Stimulated activated naive CD8-positive, alpha-beta T cell treated with anti-CD3 and anti-CD28 coated beads, Interleukin-15, Interleukin-2, amounts not matched to agents 100 U/mL and 50 U/mL, for 24 hours (primary cell): ENCODE measurements at regions not wholly inside any gene's neighbourhood (a gene's known extent, or its start where the extent isn't known, plus 50 kb on each side); places are given as distances from the start of the nearest gene placed in this dataset.
A peak's percentile ranks its signal among the peaks of the same experiment; 100 is the strongest.

Source experiments
- ATAC-seq: fragments of 150-1000 bp; cut with Tn5 transposase; one replicate; pipeline ENCODE4 v1.10.0; 2021
- DNase-seq: peaks from one replicate; pipeline ENCODE4 v3.0.0; 2021

DNA sequence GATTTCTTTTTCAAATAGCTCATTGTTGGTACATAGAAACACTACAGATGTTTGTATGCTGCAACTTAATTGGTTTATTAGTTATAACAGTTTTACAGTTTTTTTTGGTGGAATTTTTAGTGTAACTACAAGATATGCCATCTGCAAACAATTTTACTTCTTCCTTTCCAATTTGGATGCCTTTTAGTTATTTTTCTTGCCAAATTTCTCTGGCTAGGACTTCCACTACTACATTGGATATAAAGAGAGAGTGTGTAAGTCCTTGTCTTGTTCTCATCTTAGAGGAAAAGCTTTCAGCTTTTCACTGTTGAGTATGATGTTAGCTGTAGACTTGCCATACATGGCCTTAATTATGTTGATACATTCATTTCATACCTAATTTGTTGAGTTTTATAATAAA, 143.6 kb upstream of the EOMES start:
- ATAC-seq (no peak), DNase-seq (no peak)

DNA sequence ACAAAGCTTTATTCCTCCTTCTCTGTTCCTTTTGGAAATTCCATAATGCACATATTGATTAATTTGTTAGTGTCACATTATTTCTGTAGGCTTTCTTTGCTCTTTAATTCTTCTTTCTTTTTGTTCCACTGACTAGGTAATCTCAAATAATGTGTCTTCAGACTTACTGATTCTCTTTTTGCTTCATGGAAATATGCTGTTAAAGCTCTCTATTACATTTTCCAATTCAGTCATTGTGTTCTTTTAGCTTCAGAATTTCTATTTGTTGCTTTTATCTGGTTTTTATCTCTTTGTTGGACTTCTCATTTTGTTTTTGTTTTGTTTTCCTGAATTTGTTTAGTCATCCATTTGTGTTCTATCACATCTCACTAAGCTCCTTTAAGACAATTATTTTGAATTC, 147.0 kb upstream of the EOMES start:
- DNase-seq (no peak), ATAC-seq (no peak)

DNA sequence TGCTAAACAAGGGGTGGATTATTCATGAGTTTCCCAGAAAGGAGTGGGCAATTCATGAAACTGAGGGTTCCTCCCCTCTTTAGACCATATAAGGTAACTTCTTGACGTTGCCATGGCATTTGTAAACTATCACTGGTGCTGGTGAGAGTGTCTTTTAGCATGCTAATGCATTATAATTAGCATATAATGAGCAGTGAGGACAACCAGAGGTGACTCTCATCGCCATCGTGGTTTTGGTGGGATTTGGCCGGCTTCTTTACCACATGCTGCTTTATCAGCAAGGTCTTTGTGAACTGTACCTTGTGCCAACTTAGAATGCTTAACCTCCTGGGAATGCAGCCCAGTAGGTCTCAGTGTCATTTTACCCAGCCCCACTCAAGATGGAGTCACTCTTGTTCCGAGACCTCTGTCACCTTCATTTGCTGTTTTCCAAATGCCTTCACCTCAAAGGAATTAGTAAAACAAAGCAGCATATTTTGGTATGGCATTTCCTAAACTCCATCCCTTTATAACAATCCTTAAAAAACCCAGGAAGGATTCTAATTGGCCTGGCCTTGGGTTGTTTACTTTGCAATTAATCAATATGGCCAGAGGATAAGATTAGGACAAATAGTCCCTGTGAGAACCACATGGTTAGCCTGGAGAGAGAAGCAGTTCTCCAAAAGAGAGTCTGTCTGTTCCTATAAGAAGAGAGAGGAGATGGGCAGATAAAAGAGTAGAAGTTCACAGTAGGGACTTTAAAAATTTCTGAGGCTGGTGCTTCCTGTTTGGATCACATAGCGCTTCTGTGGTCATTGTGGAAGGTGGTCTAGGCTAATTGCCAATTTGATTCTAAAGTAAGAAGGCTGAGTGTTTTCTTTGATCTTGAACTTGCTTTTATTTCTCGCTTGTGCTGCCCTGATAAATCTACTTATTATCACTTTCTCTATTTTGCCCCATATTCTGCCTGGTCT, 155.2 kb upstream of the EOMES start:
- DNase-seq, result no peak
- ATAC-seq, result peak; percentile 25

DNA sequence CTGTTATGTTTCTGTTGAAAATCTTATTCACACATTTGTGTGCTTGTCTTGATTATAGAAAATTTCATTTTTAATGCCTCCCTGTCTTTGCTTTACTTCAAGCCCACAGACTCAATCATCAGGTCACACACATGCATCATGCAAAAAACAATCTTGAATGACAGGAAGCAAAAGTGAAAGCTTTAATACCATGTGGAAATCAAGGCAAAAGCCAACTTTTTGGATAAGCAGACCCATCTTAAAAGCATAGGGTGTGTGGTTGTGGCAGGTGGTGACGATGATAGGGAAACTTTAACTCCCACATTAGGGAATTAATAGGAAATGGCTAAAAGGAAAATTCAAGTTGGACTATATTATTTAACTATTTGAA, 155.9 kb upstream of the EOMES start:
- DNase-seq (no peak), ATAC-seq (no peak)

DNA sequence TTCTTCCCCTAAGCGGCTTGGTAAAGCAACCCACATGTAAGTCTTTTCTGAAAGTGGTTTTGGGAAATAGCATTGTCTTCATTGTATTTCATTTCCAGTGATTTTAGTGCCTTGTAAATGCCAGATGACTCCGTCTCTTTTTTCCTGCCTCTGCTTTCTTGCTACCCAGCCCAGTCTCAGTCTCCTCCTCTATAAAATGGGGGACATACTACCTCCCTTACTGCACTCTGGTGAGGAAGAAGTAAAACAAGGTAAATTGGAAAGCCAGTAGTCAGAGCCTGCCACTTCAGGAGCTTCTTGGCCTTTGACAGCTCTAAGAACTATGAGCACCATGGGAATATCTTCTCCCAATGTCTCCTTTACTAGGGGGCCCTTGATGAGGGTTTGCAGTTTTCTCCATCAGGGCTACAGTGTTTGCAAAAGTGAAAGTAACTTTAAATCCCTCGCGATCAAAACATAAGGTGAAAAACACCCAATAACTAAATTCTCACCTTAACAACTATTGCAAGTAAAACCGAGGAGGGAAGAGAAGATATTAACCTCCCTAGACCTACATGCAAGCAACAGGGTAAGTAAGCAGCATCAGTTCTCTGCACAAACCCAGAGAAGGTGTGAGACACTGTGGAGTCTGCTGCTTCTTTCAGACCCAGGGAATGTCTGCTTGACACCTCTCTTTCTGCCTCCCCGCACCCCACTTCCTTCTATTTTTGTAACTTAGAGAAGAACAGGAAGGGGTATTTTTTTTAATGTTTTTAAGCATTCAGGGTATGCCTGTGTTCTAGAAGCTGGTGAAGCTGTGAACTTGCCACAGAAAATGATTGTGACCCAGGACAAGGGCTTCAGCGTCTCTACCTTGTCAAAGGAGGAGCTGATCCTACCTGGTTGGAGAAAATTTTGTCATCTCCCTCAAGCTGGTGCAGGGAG, 159.1 kb upstream of the EOMES start:
- ATAC-seq, result peak; percentile 44
- DNase-seq, result no peak

DNA sequence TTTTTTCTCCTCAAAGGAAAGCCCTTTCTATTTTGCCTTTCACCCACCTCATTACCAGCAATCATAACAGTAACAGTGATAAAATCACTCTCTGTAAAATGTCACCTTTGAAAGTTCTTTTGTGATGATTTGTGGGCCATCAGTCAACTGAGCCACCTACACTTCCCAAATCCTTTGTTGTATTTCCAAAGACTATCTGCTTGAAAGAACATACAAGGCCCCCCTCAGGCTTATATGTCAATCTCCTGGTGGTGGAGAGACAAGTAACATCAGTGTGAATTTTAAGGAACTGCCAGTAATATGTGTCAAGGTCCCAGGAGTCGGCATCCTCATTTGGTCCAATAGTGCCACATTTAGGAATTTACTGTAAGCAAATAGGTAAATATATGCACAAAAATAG, 161.1 kb upstream of the EOMES start:
- DNase-seq, result no peak
- no peak for ATAC-seq

DNA sequence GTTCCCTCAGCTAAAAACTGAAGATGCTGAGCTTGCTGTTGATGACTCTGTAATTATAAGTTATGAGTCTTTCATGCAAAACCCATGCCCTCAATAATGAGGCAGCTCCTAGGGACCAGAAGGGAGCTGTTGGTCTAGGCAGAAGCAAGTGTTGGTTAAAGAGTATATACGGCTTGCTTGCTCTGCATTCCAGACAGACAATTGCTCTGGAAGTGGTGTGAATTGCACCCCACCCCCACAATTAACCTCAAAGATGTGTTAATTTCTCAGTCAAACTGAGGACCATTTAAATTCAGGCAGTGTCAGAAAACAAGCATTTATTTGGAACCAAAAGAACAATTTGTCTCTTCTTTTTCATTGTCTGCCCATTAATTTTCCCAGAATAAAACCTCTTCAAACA, 163.5 kb upstream of the EOMES start:
- DNase-seq (no peak), ATAC-seq (no peak)

DNA sequence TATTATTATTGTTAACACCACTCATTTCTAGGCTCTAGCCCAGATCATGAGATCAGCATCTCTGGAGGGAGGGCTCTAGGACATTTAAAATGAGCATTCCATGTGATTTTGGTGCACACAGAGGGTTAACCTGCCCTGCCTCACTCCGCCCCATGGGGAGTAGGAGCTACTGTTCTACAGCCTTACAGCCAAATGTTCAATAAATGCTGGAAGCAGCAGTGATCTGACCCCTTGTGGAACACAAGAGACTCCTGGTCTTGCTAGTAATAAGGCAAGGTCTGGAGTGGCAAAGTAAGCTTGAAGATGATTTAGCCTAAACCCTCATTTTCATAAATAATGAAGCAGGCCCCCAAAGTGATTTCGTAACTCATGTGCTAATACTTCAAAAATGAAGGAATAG, 166.4 kb upstream of the EOMES start:
- DNase-seq (no peak), ATAC-seq (no peak)

DNA sequence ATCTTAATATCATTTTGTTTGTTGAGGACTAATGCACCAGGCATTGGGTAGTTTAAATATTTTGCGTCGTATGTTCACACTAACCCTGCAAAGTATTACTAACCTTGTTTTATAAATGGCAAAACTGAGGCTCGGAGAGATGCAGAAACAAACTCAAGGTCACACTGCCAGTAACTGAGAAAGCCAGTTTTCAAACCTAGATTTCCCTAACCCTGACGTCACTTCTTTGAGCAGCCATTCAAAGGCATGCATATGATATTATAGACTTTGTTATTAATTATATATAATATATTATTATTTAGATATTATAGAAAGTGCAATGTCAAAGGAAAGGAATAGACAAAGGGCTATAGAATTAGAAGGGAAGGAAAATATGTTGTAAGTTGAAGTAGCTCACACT, 167.6 kb upstream of the EOMES start:
- no peak for DNase-seq

DNA sequence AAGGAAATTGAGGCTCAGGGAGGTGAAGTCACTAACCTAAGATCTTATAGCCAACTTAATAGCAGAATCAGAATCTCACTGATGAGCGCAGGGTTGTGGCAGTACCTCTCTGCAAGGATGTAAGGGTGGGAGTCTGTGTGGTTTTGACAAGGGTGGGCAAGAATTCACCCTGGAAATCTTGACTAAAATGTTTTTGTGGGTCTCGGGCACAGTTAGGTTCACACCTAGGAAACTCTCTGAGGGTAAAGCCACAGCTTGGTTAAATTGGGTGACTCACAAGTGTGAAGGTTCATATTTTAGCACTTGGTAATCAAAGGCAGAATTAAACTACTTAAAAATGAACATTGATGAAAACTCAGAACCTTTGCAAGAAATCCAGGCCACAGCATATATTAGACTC, 178.2 kb upstream of the EOMES start:
- DNase-seq (peak; percentile 44), ATAC-seq (peak; percentile 98)

More for the DNA sequence above, 167.6 kb upstream of the EOMES start:
- no peak for ATAC-seq

DNA sequence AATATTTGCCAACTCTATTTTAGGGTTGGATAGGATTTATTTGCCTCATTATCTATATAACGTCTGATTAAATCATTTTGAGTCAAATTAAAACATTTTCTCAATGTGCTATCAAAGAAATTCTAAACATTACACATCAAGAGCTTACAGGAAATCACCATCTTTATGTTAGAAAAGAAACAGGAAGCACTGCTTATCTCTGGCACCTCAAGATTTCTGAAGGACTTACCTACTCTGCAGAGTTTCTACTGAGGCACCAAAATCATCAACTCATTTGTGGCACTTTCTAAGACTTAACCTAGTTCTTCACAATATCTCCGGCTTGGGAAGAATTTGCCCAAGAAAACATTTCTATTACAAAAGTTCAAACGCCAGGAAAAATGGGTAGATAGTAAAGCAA, 181.3 kb upstream of the EOMES start:
- ATAC-seq, result no peak

DNA sequence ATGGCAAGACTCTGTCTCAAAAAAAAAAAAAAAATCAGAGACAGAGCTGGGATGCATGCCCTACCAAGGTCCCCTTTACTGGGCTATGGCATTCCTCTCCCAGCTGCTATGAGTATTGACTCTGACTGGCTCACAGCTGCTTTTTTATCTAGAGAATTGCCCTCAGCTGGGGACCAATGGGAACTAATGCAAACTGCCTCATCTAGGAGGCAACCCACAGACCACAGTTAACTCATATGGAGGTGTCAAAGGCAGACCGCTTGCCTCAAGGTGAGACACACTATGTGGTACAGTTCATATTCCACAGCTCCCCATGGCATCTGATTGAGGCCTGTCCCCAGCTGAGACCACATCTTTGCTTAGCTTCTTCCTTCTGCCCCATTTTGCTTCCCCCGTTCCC, 183.5 kb upstream of the EOMES start:
- peak; percentile 96 for ATAC-seq
- DNase-seq, result peak; percentile 29

More for the DNA sequence above, 181.3 kb upstream of the EOMES start:
- no peak for DNase-seq

DNA sequence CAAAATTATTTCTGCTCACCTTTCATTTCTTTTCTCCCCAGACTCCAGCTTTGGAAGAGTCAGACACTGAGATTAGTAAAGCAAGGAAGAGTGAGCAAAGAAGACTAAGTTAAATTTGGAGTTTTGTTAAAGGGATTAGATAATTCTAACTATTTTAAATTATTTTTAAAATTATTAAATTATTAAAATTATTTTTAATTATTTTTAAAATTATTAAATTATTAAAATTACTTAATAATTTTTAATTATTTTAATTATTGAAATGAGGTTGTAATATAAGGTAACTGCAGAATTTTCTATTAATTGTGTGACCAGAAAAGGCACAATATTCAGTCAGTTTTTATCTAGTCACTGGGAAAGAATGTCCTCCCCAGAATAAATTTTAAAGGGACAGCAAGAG, 185.0 kb upstream of the EOMES start:
- DNase-seq (no peak), ATAC-seq (no peak)

DNA sequence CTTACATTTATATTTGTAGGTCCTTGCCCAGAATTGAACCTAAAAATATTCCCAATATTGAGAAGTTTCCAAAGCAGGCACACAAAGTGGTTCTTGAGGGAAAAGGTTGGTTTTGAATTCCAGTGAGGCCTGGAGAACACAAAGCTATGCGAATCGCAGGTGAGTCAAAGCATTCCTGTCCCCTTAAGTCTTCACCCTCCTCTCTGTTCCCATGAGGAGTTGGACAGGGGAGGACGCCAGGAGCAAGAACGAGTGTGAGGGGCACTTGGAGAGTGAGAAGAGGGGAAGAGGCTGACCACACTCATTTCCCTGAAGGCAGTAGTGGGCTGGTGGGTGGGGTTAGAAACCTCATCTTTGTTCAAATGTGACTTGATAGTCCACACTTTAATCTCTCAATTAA, 185.8 kb upstream of the EOMES start:
- DNase-seq (no peak), ATAC-seq (no peak)

DNA sequence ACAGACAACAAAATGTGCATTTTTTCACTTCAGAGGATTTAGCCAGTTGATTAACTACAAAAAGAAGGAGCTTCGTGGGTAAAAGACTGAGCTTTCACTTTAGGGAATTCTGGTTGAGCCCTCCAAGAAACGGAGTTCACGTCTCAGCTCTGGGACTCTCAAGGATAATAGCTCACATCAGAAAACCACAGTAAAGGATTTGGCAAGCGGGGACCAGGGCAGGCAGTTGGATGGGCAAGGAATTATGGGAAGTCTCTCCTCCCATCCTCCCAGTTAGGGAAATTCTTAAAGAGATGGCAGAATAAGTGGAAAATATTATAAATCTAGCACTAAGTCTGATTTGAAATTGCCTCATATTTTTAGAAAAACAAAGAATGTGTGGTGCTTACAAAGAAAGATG, 188.3 kb upstream of the EOMES start:
- DNase-seq, result no peak
- no peak for ATAC-seq

DNA sequence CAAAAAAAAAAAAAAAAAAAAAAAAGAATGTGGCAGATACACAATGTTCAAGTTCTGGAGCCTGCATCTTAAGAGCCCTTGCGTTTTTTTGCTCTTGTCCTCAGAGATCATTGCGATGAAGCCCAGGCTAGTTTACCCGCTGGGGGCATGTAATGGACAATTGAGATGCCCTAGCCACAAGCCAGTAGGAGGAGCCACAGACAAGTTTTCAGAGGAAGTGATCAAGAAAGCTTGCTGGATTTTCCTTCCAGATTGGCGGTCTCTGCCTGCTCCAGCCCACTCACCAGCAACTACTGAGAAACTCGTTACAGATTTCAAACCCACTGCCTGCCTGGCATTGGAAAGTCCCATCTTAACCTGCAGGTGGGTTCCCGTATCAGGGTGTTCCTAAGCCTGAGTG, 192.1 kb upstream of the EOMES start:
- ATAC-seq (peak; percentile 28), DNase-seq (no peak)

DNA sequence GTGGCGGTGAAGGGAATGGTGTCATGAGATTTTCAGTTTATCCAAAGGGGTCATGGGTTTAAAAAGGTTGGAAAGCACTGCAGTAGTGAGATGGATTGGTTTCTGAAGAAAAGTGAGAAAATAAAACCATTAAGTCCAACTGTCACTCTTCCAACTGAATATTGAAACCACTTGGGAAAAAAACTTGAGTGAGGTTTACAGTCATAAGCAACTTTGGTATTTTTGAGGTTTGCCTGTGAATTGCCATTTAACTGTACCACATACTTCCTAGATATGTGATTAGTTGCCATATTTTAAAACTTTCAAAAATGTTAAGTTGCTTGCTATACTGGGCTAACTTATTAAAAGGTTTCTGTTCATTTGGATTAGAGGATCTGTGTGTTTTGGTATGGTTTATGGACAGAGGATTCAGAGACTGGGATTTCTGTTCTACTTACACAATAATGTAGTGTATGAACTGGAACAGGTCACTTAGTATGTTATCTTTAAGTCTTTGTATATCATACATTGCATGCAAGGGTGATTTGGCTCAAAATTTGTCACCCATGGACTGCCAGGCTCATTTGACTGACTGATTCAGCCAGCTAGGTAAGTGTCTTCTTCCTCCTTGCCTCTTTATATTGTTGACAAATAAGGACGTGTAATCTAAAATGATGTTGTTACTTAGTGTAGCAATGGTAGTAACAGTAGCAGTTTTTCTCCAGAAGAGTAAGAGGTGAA, 201.4 kb upstream of the EOMES start:
- ATAC-seq, result no peak

DNA sequence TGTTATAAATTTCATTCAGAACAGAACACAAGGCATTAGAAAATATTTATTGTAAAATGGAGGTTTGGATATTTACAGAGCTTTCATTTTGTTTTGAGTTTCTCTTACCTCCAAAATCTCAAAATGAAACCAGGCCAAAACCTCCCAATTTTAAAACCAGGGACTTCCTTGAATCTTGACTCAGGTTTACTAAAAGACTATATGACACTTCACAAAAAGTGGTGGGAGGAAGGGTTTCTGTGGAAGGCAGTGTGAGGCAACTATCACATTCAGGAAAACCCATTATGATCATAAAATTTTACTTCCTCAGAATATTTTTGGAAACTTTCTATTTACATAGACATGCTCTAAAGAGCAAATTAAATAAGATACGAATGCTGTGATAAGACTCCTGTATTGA, 205.8 kb upstream of the EOMES start:
- DNase-seq (no peak), ATAC-seq (peak; percentile 64)

More for the DNA sequence above, 201.4 kb upstream of the EOMES start:
- DNase-seq, result no peak

DNA sequence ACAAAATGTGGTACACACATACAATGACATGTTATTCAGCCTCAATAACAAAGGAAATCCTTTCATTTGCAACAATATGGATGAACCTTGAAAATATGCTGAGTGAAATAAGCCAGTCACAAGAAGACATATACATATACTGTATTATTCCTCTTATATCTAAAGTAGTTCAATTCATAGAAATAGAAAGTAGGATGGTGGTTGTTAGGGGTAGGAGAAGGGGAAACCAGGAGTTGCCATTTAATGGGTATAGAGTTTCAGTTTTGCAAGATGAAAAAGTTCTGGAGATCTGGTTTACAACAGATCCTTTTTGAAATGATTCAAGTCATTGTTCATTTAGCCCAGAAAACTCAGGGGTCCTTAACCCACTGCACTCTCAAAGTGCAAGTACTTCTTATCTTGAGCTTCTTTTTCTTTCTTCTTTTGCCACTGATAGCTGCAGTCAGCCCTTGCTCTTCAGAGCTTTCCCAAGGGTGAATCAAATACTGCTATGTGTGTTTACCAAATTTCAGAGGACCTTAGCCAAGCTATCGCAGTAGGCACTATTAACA, 208.0 kb upstream of the EOMES start:
- no peak for DNase-seq
- peak; percentile 23 for ATAC-seq

DNA sequence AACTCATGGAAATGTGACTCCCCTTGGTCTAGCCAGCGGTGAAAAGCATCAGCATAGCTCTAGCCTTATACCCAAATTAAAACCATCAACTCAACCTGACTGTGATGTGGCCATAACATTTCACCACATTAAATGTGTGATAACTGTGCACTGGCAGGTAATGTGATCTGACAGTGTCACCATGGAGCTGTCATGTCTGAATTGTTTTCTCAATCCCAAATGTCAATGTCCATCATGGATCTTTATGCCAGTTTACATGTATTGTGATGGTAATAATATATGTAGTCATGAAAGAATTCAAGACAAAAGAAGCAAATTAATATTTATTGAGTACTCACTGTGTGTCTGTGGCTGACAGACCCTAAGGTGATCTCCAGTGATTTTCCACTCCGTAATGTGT, 213.4 kb upstream of the EOMES start:
- no peak for ATAC-seq
- no peak for DNase-seq

DNA sequence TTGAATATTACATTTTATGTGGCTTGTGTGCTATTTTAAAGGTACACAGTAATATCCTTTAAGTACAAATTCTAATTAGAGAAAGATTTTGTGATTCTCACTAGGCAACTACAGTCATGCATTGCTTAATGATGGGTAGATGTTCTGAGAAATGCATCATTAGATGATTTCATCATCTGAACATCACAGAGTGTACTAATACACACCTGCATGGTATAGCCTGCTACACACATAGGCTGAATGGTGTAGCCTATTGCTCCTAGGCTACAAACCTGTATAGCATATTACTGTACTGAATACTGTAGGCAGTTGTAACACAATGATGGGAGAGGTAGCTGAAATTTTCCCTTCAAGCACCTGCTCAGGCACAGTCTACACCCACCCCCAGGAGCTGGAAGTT, 217.4 kb upstream of the EOMES start:
- ATAC-seq (no peak), DNase-seq (no peak)

DNA sequence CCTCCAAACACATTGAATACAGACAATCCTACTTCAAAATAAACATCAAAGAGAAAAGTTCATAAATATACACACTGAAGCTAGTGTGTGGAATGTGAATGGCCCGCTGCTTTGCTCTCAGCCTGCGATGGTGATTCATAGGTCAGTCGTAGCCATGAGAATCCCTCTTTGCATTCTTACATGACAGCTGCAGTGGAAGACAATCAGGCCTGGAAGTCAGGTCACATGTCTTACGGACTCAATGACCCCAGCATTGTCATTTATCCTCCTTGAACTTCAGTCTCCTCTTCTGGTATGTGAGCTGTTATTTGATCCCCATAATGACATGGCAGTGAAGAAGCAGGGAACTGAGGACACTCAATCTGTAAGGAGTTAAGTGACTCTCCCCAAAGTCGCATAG, 217.8 kb upstream of the EOMES start:
- DNase-seq, result no peak
- no peak for ATAC-seq
